GM12878 (cell line): ENCODE measurements at regions not wholly inside any gene's neighbourhood (a gene's known extent, or its start where the extent isn't known, plus 50 kb on each side); places are given as distances from the start of the nearest gene placed in this dataset.

ENCODE experiments used
- CHD2 ChIP-seq: IDR thresholded peaks from 2 replicates; pipeline ENCODE4 v1.6.1; 2011; ENCODE audit warnings: low read depth, low read length, improper control_type of control experiment, borderline replicate concordance
- EP300 ChIP-seq, 2 experiments: fragments of 150-350 bp in 1 of 2; IDR thresholded peaks; 2 replicates each; pipeline ENCODE4 v1.6.1; 2011 to 2012; ENCODE audit warnings: low read depth in 2 of 2, low read length in 2 of 2, borderline replicate concordance in 1 of 2, improper control_type of control experiment in 1 of 2, inconsistent platforms in 1 of 2; ENCODE audit not compliant: control insufficient read depth in 1 of 2
- HCFC1 ChIP-seq: fragments of 150-350 bp; IDR thresholded peaks from 2 replicates; pipeline ENCODE4 v1.6.1; 2014; ENCODE audit warnings: low read length
- HDAC6 ChIP-seq: fragments of 200-600 bp; sonication (generic); IDR thresholded peaks from one replicate; pipeline ENCODE4 v1.8.0; 2017; ENCODE audit warnings: antibody characterized with exemption; ENCODE audit not compliant: unreplicated experiment
- MYC ChIP-seq: IDR thresholded peaks from 2 replicates; pipeline ENCODE4 v1.6.1; 2011; ENCODE audit warnings: mild to moderate bottlenecking, low read length, moderate library complexity, inconsistent platforms; ENCODE audit not compliant: insufficient read depth, insufficient replicate concordance, insufficient read length, severe bottlenecking
- POLR2A ChIP-seq: IDR thresholded peaks from 2 replicates; pipeline ENCODE4 v1.6.1; 2011; ENCODE audit warnings: low read depth, mild to moderate bottlenecking, low read length
- RCOR1 ChIP-seq: conservative IDR thresholded peaks from 2 replicates; pipeline ENCODE4 v1.6.1; 2012; ENCODE audit warnings: low read depth, low read length, improper control_type of control experiment
- SMARCA5 ChIP-seq: fragments of 450-650 bp; IDR thresholded peaks from 2 replicates; pipeline ENCODE4 v1.6.1; 2017; ENCODE audit warnings: mild to moderate bottlenecking
- TF ChIP-seq, protein P1 (sequence below), 3 experiments: IDR thresholded peaks in 2 of 3; conservative IDR thresholded peaks in 1 of 3; 2 replicates each; pipeline ENCODE4 v1.5.1; 2011; ENCODE audit warnings: low read depth in 3 of 3, low read length in 3 of 3, mild to moderate bottlenecking in 3 of 3, control low read depth in 2 of 3, moderate library complexity in 2 of 3, inconsistent platforms in 1 of 3, mixed read lengths in 1 of 3; ENCODE audit not compliant: control insufficient read depth in 2 of 3, insufficient read depth in 1 of 3; ENCODE audit errors: extremely low read depth in 1 of 3
- TF ChIP-seq, protein P2 (sequence below): IDR thresholded peaks from 2 replicates; pipeline ENCODE4 v1.6.1; 2012; ENCODE audit warnings: low read depth, low read length, improper control_type of control experiment
- TF ChIP-seq, protein P3 (sequence below): IDR thresholded peaks from 2 replicates; pipeline ENCODE4 v1.6.1; 2012; ENCODE audit warnings: mild to moderate bottlenecking, low read depth, low read length

DNA sequence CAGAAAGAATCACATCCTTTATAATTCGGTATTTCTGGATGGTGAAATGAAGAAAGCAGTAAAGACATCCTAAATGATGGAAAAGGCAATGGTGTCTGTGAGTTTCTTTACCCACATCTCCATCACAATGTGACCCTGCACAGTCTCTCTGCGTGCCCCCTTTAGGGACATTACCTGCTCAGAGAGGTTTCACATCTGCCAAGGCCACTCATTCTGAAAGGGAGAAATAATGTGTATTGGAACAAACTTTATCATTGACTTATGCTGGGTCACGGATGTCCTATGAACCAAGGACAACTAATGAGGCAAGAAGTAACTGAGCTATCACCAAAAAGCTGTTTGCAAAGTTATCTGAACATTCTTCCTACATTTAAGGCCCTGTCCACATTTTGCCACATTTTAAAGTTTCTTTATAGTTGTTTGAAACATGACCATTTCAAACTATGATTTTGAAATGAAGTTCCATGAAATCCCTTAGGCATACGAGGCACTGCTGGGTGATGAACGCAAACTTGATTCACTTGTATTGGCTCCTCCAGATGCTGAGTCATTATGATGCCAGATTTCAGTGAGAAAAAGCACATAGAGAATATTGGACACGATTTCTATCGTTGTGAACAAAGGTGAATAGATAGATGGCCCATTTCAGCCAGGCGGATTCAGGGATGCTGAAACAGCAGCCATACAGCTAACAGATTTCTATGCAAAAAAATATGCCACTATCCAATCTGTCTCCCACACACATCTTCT is 63.5 kb upstream of the HMGB1 start:
- TF ChIP-seq SMARCA5 (no peak), MYC (no peak), CHD2 (no peak), POLR2A (no peak), HDAC6 (no peak), RCOR1 (no peak), HCFC1 (no peak), EP300 (IDR thresholded peaks at IDR 0.05; ENCODE audit: borderline replicate concordance in 1 of 2, control insufficient read depth in 1 of 2, low read depth in 2 of 2, low read length in 2 of 2) (no peak)
- TF ChIP-seq, protein P1, sequence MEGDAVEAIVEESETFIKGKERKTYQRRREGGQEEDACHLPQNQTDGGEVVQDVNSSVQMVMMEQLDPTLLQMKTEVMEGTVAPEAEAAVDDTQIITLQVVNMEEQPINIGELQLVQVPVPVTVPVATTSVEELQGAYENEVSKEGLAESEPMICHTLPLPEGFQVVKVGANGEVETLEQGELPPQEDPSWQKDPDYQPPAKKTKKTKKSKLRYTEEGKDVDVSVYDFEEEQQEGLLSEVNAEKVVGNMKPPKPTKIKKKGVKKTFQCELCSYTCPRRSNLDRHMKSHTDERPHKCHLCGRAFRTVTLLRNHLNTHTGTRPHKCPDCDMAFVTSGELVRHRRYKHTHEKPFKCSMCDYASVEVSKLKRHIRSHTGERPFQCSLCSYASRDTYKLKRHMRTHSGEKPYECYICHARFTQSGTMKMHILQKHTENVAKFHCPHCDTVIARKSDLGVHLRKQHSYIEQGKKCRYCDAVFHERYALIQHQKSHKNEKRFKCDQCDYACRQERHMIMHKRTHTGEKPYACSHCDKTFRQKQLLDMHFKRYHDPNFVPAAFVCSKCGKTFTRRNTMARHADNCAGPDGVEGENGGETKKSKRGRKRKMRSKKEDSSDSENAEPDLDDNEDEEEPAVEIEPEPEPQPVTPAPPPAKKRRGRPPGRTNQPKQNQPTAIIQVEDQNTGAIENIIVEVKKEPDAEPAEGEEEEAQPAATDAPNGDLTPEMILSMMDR (IDR thresholded peaks at IDR 0.05 in 2 of 3, conservative IDR thresholded peaks at IDR 0.05 in 1 of 3; ENCODE audit: control insufficient read depth in 2 of 3, extremely low read depth in 1 of 3, insufficient read depth in 1 of 3, low read depth in 3 of 3, low read length in 3 of 3): no peak
- TF ChIP-seq, protein P2, sequence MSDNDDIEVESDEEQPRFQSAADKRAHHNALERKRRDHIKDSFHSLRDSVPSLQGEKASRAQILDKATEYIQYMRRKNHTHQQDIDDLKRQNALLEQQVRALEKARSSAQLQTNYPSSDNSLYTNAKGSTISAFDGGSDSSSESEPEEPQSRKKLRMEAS: no peak
- TF ChIP-seq, protein P3, sequence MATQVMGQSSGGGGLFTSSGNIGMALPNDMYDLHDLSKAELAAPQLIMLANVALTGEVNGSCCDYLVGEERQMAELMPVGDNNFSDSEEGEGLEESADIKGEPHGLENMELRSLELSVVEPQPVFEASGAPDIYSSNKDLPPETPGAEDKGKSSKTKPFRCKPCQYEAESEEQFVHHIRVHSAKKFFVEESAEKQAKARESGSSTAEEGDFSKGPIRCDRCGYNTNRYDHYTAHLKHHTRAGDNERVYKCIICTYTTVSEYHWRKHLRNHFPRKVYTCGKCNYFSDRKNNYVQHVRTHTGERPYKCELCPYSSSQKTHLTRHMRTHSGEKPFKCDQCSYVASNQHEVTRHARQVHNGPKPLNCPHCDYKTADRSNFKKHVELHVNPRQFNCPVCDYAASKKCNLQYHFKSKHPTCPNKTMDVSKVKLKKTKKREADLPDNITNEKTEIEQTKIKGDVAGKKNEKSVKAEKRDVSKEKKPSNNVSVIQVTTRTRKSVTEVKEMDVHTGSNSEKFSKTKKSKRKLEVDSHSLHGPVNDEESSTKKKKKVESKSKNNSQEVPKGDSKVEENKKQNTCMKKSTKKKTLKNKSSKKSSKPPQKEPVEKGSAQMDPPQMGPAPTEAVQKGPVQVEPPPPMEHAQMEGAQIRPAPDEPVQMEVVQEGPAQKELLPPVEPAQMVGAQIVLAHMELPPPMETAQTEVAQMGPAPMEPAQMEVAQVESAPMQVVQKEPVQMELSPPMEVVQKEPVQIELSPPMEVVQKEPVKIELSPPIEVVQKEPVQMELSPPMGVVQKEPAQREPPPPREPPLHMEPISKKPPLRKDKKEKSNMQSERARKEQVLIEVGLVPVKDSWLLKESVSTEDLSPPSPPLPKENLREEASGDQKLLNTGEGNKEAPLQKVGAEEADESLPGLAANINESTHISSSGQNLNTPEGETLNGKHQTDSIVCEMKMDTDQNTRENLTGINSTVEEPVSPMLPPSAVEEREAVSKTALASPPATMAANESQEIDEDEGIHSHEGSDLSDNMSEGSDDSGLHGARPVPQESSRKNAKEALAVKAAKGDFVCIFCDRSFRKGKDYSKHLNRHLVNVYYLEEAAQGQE: no peak
